Common myeloid progenitor, CD34-positive (primary cell): ENCODE measurements at regions not wholly inside any gene's neighbourhood (a gene's known extent, or its start where the extent isn't known, plus 50 kb on each side); places are given as distances from the start of the nearest gene placed in this dataset.

ENCODE experiments used
- CTCF ChIA-PET: fragments of 350-600 bp; sonication (Branson Sonifier 250); formaldehyde crosslinking; loops from one replicate; lab custom pipeline; 2021; ENCODE audit warnings: antibody characterized with exemption; lab: Charles Lee
- POLR2A ChIA-PET: fragments of 350-600 bp; sonication (Branson Sonifier 250); formaldehyde crosslinking; loops from one replicate; lab custom pipeline; 2021; ENCODE audit warnings: antibody characterized with exemption; lab: Charles Lee
- DNase-seq, 3 donors: peaks; one replicate each; pipeline versions ENCODE4 v3.0.0 to v3.0.0-alpha.2; 2013
- H3K27ac ChIP-seq, 2 experiments: 1 replicate in 1 of 2; 2 replicates in 1 of 2; pipeline ENCODE4 v1.7.0; 2013; ENCODE audit warnings: inconsistent platforms in 2 of 2, low read length in 2 of 2, mild to moderate bottlenecking in 2 of 2, low read depth in 1 of 2, moderate library complexity in 1 of 2; ENCODE audit not compliant: severe bottlenecking in 2 of 2, insufficient read depth in 1 of 2, poor library complexity in 1 of 2
- H3K27me3 ChIP-seq, 5 experiments: replicated peaks in 2 of 5; 1 replicate in 3 of 5; 2 replicates in 2 of 5; pipeline versions ENCODE4 v1.6.1 to v1.7.0; 2013; ENCODE audit warnings: low read length in 4 of 5, mild to moderate bottlenecking in 2 of 5, moderate library complexity in 2 of 5, inconsistent platforms in 1 of 5; ENCODE audit not compliant: insufficient read depth in 5 of 5, control insufficient read depth in 4 of 5
- H3K36me3 ChIP-seq, 4 experiments: 1 replicate in 2 of 4; 2 replicates in 2 of 4; pipeline versions ENCODE4 v1.6.1 to v1.7.0; 2013; ENCODE audit warnings: low read length in 3 of 4, control low read depth in 1 of 4, mild to moderate bottlenecking in 1 of 4; ENCODE audit not compliant: control insufficient read depth in 4 of 4, insufficient read depth in 4 of 4
- H3K4me1 ChIP-seq, 4 experiments: 1 replicate in 3 of 4; 2 replicates in 1 of 4; pipeline versions ENCODE4 v1.6.1 to v1.7.1; 2013; ENCODE audit warnings: low read length in 3 of 4, mild to moderate bottlenecking in 3 of 4, control low read depth in 1 of 4, inconsistent platforms in 1 of 4, moderate library complexity in 1 of 4; ENCODE audit not compliant: control insufficient read depth in 4 of 4, insufficient read depth in 4 of 4; ENCODE audit errors: control extremely low read depth in 1 of 4
- H3K4me3 ChIP-seq, 7 experiments: 1 replicate in 4 of 7; 2 replicates in 3 of 7; pipeline versions ENCODE4 v1.5.1 to v1.7.0; 2013; ENCODE audit warnings: mild to moderate bottlenecking in 7 of 7, low read length in 6 of 7, moderate library complexity in 6 of 7, inconsistent platforms in 2 of 7, low read depth in 2 of 7, control low read depth in 1 of 7; ENCODE audit not compliant: insufficient read depth in 4 of 7, control insufficient read depth in 1 of 7; ENCODE audit errors: extremely low read depth in 1 of 7
- H3K9me3 ChIP-seq, 5 experiments: 1 replicate in 4 of 5; 2 replicates in 1 of 5; pipeline versions ENCODE4 v1.6.1 to v1.7.1; 2013; ENCODE audit warnings: low read length in 4 of 5, mild to moderate bottlenecking in 2 of 5, inconsistent platforms in 1 of 5, low read depth in 1 of 5, moderate library complexity in 1 of 5; ENCODE audit not compliant: control insufficient read depth in 4 of 5, insufficient read depth in 2 of 5; ENCODE audit errors: control extremely low read depth in 1 of 5
- WGBS: methylation state at CpG from one replicate; pipeline ENCODE4 v1.1.5; 2013; ENCODE audit not compliant: insufficient coverage; 5-methylcytosine and 5-hydroxymethylcytosine counted together

DNA sequence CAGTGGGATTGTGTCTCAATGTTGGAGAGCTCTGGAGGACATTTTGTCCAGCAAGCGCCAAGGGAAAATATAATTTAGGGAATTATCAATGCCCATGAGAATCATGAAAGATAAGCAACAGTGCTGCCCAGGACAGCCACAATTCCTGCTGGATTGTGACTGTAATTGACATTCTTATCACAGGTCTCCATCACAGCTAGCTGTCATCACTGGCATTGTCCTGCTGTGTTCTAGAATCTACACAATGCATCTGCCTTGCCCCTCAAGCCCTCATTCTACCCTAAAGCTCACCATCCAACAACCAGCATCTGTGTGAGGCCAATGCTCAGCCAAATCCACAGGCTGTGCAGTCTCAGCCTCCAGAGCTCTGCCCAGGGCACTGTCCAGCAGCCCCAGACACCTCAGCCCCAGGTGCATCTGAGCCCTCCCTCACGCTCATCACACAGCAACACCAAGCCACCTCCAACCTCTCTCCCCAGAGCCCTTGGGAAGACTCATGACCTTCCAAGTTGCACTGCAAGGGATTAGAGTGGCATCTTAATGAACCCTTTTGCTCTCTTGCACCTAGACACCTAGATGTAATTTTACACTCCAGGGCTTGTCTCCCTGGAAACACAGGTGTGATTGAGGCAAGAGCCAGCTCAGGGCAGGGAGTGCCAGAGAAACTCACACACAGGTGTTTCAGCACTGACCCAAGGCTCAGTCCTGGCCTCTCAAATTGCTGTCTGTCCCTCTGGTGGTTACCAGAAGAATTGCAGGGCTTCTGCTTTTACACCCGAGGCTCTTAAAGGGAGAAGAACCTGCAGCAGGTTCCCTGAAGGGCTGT is 85.2 kb upstream of the PHACTR3 start:
- ChIA-PET CTCF (interaction anchor here (1.0 to 4.9 kb wide), 3 partner anchors 8 to 52 kb away, joined by 3 to 36 read pairs (median 5); no protein-coding TSS in a partner anchor), POLR2A (no interaction called here)
- no peaks in the 10 kb centered on the region for H3K9me3 ChIP-seq
- peak; percentile 43 to 65 (median 61) for DNase-seq
- H3K4me1 ChIP-seq, result no peaks in the 10 kb centered on the region
- peaks cover 1 to 64% (median 16%) of the 10 kb centered on the region in 5 experiments for H3K27me3 ChIP-seq
- no peaks in the 10 kb centered on the region for H3K36me3 ChIP-seq
- H3K4me3 ChIP-seq, result no peak overlapping the region
- H3K27ac ChIP-seq, result no peak overlapping the region
- WGBS, result 50% methylated on average over 3 of the region's 3 CpGs

DNA sequence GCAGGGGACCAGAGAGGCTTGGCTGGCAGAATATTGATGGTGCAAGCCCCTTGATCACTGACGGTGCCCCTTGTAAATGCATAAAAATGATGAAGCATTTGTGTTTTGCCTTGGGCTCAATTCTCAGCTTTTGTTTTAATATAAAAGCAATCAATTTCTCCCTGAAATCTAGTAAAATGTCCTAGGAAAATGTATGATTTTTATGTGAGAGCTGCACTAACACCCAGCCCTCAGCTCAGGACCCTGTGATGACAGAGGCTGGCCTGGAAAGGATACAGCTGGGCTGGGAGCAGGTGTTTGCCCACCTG is 84.7 kb upstream of the PHACTR3 start:
- ChIA-PET CTCF (interaction anchor here (0.8 to 1.2 kb wide), 2 partner anchors 9 to 41 kb away, joined by 5 read pairs; no protein-coding TSS in a partner anchor), POLR2A (no interaction called here)
- no peak for DNase-seq
- Histone ChIP-seq H3K4me1 (no peaks in the 10 kb centered on the region), H3K4me3 (no peak overlapping the region), H3K9me3 (no peaks in the 10 kb centered on the region), H3K27ac (no peak overlapping the region), H3K36me3 (no peaks in the 10 kb centered on the region), H3K27me3 (peaks cover 1 to 64% (median 13%) of the 10 kb centered on the region in 5 experiments)
- no CpG with 5 or more reads among the region's 1 CpG for WGBS

DNA sequence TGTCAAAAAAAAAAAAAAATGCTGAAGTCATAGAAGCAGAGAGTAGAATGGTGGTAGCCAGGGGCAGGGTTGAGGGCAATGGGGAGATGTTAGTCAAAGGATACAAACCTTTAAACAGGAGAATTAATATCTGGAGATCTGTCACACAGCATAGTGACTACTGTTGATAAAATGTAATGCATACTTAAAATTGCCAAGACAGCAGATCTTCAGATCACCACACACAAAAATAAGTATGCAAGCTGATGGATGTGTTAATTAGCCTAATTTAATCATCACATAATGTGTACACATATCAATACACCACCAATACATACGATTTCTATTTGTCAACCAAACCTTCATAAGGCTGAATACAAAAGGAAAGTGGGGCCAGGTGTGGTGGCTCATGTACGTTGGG is 83.5 kb upstream of the PHACTR3 start:
- CTCF ChIA-PET, result interaction anchor here (0.9 kb wide), 1 partner anchor 272 kb away, joined by 3 read pairs; no protein-coding TSS in a partner anchor
- no peaks in the 10 kb centered on the region for H3K4me1 ChIP-seq
- H3K9me3 ChIP-seq, result no peaks in the 10 kb centered on the region
- H3K36me3 ChIP-seq, result no peaks in the 10 kb centered on the region
- H3K27me3 ChIP-seq, result peaks cover 4 to 64% (median 14%) of the 10 kb centered on the region in 5 experiments
- H3K27ac ChIP-seq, result no peak overlapping the region
- 93% methylated on average over 2 of the region's 2 CpGs for WGBS
- no peak for DNase-seq
- POLR2A ChIA-PET, result no interaction called here
- H3K4me3 ChIP-seq, result no peak overlapping the region

DNA sequence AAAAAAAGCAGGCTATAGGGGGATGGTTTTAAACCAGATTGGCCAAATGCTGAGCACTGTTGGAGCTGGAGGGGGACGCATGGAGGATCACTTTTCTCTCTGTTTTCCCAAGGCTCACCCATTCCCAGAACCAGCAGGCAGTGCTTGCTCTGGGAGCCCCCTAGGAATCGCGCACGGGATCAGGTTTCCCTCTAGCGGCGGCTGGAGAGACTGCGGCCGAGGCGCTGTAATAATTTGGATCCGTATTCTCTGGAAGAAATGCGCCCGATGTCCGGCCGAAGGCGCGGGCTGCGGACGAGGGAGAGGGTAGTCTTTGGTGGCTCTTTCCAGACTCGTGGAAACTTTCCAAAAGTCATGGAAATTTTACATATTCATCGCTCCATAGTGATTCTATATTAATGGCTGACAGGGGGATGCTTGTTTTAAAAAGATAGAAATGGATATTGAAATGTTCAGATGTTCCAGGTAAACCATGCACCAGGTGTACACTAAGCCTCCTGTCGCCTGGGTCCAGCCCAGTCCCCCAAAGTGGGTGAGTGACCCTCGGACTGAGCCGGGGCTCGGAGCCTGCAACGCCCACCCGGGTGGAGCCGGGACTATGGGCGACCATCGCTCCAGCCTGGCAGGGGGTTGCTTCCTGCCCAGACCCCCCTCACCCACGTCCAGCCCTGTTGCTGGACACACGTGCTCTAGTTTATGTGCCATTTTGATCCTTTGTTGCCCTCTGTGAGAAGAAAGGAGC is 78.7 kb upstream of the PHACTR3 start:
- peak; percentile 4 to 12 (median 10) for DNase-seq
- 10% methylated on average over 22 of the region's 31 CpGs for WGBS
- Histone ChIP-seq H3K27me3 (peaks cover 7 to 58% (median 16%) of the 10 kb centered on the region in 5 experiments), H3K36me3 (no peaks in the 10 kb centered on the region), H3K4me1 (no peaks in the 10 kb centered on the region), H3K27ac (no peak overlapping the region), H3K9me3 (no peaks in the 10 kb centered on the region), H3K4me3 (no peak overlapping the region)
- POLR2A ChIA-PET, result no interaction called here
- CTCF ChIA-PET, result interaction anchor here (0.9 to 4.2 kb wide), 4 partner anchors 9 to 32 kb away, joined by 3 to 36 read pairs (median 4); no protein-coding TSS in a partner anchor

DNA sequence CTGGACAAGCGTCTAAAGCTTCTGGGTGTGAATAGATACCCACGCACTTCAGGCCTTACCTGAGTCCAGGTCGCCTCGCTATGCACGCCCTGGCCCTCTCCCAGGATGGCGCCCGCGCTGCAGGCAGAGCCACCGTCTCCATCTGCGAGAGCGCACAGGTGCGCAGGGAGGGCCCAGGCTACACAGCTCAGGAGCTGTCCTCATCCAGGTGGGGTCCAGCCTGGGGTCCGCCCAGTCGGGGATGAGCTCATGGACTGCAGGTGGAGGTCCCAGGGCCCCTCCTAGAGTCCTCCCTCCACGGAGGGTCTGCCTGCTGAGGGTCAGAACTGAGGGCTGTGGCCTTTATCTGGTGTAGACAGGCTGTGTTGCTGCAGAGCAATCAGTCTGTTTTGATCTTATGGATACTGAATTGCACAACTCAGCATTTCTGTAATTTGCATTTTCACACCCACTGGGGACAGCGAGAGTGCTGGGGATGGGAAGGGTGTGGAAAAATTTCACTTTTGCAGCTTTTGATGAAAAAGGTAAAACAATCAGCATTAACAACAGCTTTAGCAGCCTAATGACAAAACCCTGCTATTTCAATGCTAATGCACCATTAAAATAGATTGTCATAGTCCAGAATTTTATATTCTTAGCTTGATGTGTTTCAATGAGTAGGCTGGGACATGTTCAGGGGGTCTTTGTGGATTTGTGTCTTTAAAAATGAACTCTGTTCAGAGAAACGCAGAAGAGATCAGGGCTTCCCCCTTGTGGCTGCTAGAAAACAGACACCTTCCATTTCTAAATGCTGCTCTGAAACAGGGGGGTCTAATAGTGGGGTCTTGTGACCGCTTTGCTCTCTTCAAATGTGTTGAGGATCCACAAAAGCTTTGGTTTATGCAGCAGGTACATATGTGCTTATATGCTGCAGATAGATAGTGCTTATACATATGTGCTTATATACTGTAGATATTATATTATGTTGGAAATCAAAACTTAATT is 77.8 kb upstream of the PHACTR3 start:
- 71% methylated on average over 12 of the region's 18 CpGs for WGBS
- DNase-seq, result peak; percentile 15 to 42 (median 26)
- ChIA-PET POLR2A (no interaction called here), CTCF (interaction anchor here (1.0 to 4.2 kb wide), 5 partner anchors 10 to 44 kb away, joined by 3 to 36 read pairs (median 4); no protein-coding TSS in a partner anchor)
- no peak overlapping the region for H3K27ac ChIP-seq
- H3K36me3 ChIP-seq, result no peaks in the 10 kb centered on the region
- H3K9me3 ChIP-seq, result no peaks in the 10 kb centered on the region
- H3K4me3 ChIP-seq, result no peak overlapping the region
- peaks cover 7 to 63% (median 18%) of the 10 kb centered on the region in 5 experiments for H3K27me3 ChIP-seq
- H3K4me1 ChIP-seq, result no peaks in the 10 kb centered on the region

DNA sequence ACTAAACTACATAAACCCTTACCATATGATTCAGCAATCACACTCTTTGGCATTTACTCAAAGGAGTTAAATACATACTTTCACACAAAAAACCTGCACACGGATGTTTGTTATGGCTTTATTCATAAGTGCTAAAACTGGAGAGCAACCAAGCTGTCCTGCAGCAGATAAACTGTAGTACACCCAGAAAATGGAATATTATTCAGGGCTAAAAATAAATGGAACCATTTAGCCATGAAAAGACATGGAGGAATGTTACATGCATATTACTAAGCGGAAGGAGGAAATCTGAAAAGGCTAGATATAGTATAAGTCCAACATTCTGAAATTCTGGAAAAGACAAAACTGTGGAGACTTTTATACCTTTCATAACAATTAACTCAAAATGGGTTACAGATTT is 73.6 kb upstream of the PHACTR3 start:
- no peaks in the 10 kb centered on the region for H3K4me1 ChIP-seq
- H3K27ac ChIP-seq, result no peak overlapping the region
- WGBS, result no CpG with 5 or more reads among the region's 2 CpGs
- ChIA-PET CTCF (no interaction called here), POLR2A (no interaction called here)
- no peak overlapping the region for H3K4me3 ChIP-seq
- DNase-seq, result no peak
- no peaks in the 10 kb centered on the region for H3K36me3 ChIP-seq
- no peaks in the 10 kb centered on the region for H3K9me3 ChIP-seq
- peaks cover 0 to 38% (median 10%) of the 10 kb centered on the region in 5 experiments for H3K27me3 ChIP-seq
